HG03159 (cell line): ENCODE measurements at regions not wholly inside any gene's neighbourhood (a gene's known extent, or its start where the extent isn't known, plus 50 kb on each side); places are given as distances from the start of the nearest gene placed in this dataset.
"Not testable (repeated sequence)": the region's sequence is repeated elsewhere in the genome, so short reads cannot be mapped to it uniquely, and the experiment has no call there.

Experiments used
- ATAC-seq: cut with Tn5 transposase; IDR thresholded peaks from one replicate; pipeline ENCODE4 v1.9.1; 2021; ENCODE audit warnings: mild to moderate bottlenecking, moderate library complexity; ENCODE audit not compliant: unreplicated experiment

GRCh38 chr21:22364163-22364562, 1366.0 kb downstream of the NCAM2 start:
- no peak for ATAC-seq

- no peak for ATAC-seq
Observed at GRCh38 chr21:22374218-22374969, 1376.2 kb downstream of the NCAM2 start.

GRCh38 chr21:22377795-22378194, 1379.6 kb downstream of the NCAM2 start:
- ATAC-seq, result not testable (repeated sequence)

GRCh38 chr21:22393324-22393723, 1395.1 kb downstream of the NCAM2 start:
- no peak for ATAC-seq

GRCh38 chr21:22395965-22396364, 1397.8 kb downstream of the NCAM2 start:
- ATAC-seq, result no peak

GRCh38 chr21:22399681-22400514, 1401.7 kb downstream of the NCAM2 start:
- ATAC-seq, result no peak

- ATAC-seq, result no peak
Observed at GRCh38 chr21:22409571-22409970, 1411.4 kb downstream of the NCAM2 start.

GRCh38 chr21:22416555-22416954, 1418.3 kb downstream of the NCAM2 start:
- no peak for ATAC-seq

GRCh38 chr21:22421416-22422180, 1423.4 kb downstream of the NCAM2 start:
- ATAC-seq, result no peak

GRCh38 chr21:22438428-22439086, 1440.3 kb downstream of the NCAM2 start:
- no peak for ATAC-seq

- ATAC-seq, result no peak
Observed at GRCh38 chr21:22444990-22445389, 1446.8 kb downstream of the NCAM2 start.

- no peak for ATAC-seq
Observed at GRCh38 chr21:22450507-22450906, 1452.3 kb downstream of the NCAM2 start.

GRCh38 chr21:22456241-22456640, 1458.0 kb downstream of the NCAM2 start:
- ATAC-seq, result no peak

- ATAC-seq, result no peak
Observed at GRCh38 chr21:22468893-22469292, 1470.7 kb downstream of the NCAM2 start.

- ATAC-seq, result no peak
Observed at GRCh38 chr21:22474403-22474802, 1476.2 kb downstream of the NCAM2 start.

- no peak for ATAC-seq
Observed at GRCh38 chr21:22476214-22476613, 1478.0 kb downstream of the NCAM2 start.

GRCh38 chr21:22476726-22477646, 1478.8 kb downstream of the NCAM2 start:
- no peak for ATAC-seq

- ATAC-seq, result no peak
Observed at GRCh38 chr21:22490049-22490448, 1491.8 kb downstream of the NCAM2 start.

GRCh38 chr21:22516230-22516629, 1518.0 kb downstream of the NCAM2 start:
- no peak for ATAC-seq

GRCh38 chr21:22535630-22536029, 1537.4 kb downstream of the NCAM2 start:
- ATAC-seq, result no peak
